SK-N-SH (cell line): ENCODE measurements at regions not wholly inside any gene's neighbourhood (a gene's known extent, or its start where the extent isn't known, plus 50 kb on each side); places are given as distances from the start of the nearest gene placed in this dataset.

Source experiments
- CTCF ChIA-PET: fragments of 300-600, 350-600 bp; formaldehyde crosslinking; extraction: SDS; loops from one replicate; lab custom pipeline; 2021; lab: Yijun Ruan, JAX
- POLR2A ChIA-PET: fragments of 350-600 bp; sonication (Branson Sonifier 250); formaldehyde crosslinking; extraction: SDS; loops from one replicate; lab custom pipeline; 2020; ENCODE audit warnings: antibody characterized with exemption, inconsistent platforms; lab: Yijun Ruan, JAX
- DNase-seq: peaks from one replicate; pipeline ENCODE4 v3.0.0; 2012
- H2AFZ ChIP-seq: fragments of 200-600 bp; sonication (generic); 2 replicates; pipeline ENCODE4 v1.8.1; 2016; ENCODE audit warnings: antibody characterized with exemption, mild to moderate bottlenecking, low read depth
- H3F3A ChIP-seq: fragments of 200-600 bp; sonication (generic); replicated peaks from 2 replicates; pipeline ENCODE3; 2016; ENCODE audit warnings: antibody characterized with exemption, mild to moderate bottlenecking; ENCODE audit not compliant: insufficient read depth
- H3K27ac ChIP-seq, 2 experiments: fragments of 200-500 bp in 1 of 2; fragments of 200-600 bp in 1 of 2; sonication (Bioruptor generic) in 1 of 2; sonication (generic), shearing (Covaris generic) in 1 of 2; 2 replicates each; pipeline versions ENCODE4 v1.5.1 to v1.6.1; 2014 to 2016; ENCODE audit warnings: low read depth in 2 of 2, inconsistent platforms in 1 of 2, low read length in 1 of 2, mild to moderate bottlenecking in 1 of 2, mixed read lengths in 1 of 2
- H3K27me3 ChIP-seq: fragments of 200-600 bp; sonication (generic), shearing (Covaris generic); 2 replicates; pipeline ENCODE4 v1.6.1; 2016; ENCODE audit warnings: mixed run types; ENCODE audit not compliant: insufficient read depth
- H3K36me3 ChIP-seq, 2 experiments: fragments of 200-500 bp in 1 of 2; fragments of 200-600 bp in 1 of 2; sonication (Bioruptor generic) in 1 of 2; sonication (generic) in 1 of 2; replicated peaks in 1 of 2; 2 replicates each; pipeline versions ENCODE3 to v1.5.1; 2014 to 2016; ENCODE audit warnings: low read length in 1 of 2, mild to moderate bottlenecking in 1 of 2; ENCODE audit not compliant: insufficient read depth in 2 of 2, control insufficient read depth in 1 of 2
- H3K4me1 ChIP-seq, 2 experiments: fragments of 200-500 bp in 1 of 2; fragments of 200-600 bp in 1 of 2; sonication (Bioruptor generic) in 1 of 2; sonication (generic), shearing (Covaris generic) in 1 of 2; 2 replicates each; pipeline versions ENCODE4 v1.5.1 to v1.6.1; 2014 to 2016; ENCODE audit warnings: low read depth in 1 of 2, low read length in 1 of 2, mixed run types in 1 of 2; ENCODE audit not compliant: insufficient read depth in 2 of 2, control insufficient read depth in 1 of 2
- H3K4me2 ChIP-seq: fragments of 200-600 bp; sonication (generic), shearing (Covaris generic); 2 replicates; pipeline ENCODE4 v1.6.1; 2017; ENCODE audit warnings: mixed run types
- H3K4me3 ChIP-seq, 2 experiments: fragments of 200-500 bp in 1 of 2; fragments of 200-600 bp in 1 of 2; sonication (Bioruptor generic) in 1 of 2; sonication (generic), shearing (Covaris generic) in 1 of 2; 2 replicates each; pipeline versions ENCODE4 v1.5.1 to v1.8.1; 2014 to 2016; ENCODE audit warnings: low read depth in 2 of 2, inconsistent platforms in 1 of 2, low read length in 1 of 2, mild to moderate bottlenecking in 1 of 2, mixed read lengths in 1 of 2, moderate library complexity in 1 of 2
- H3K79me2 ChIP-seq: fragments of 200-600 bp; sonication (generic); 2 replicates; pipeline ENCODE4 v1.8.1; 2017; ENCODE audit warnings: mild to moderate bottlenecking; ENCODE audit not compliant: insufficient read depth
- H3K9ac ChIP-seq: fragments of 200-600 bp; sonication (generic); 2 replicates; pipeline ENCODE4 v1.6.1; 2017; ENCODE audit warnings: mixed run types
- H3K9me2 ChIP-seq: fragments of 200-600 bp; sonication (generic); 2 replicates; pipeline ENCODE4 v1.6.1; 2017; ENCODE audit warnings: mixed run types
- H3K9me3 ChIP-seq: fragments of 200-600 bp; sonication (generic); 2 replicates; pipeline ENCODE4 v1.6.1; 2017; ENCODE audit warnings: mixed run types, mild to moderate bottlenecking, moderate library complexity
- H4K20me1 ChIP-seq: fragments of 200-600 bp; sonication (generic); 2 replicates; pipeline ENCODE4 v1.6.1; 2017; ENCODE audit warnings: mild to moderate bottlenecking, mixed run types; ENCODE audit not compliant: insufficient read depth
- ELF1 ChIP-seq: IDR thresholded peaks from 2 replicates; pipeline ENCODE4 v1.4.0; 2012
- FOXJ3 ChIP-seq: sonication (generic); formaldehyde crosslinking; IDR thresholded peaks from 2 replicates; pipeline ENCODE4 v1.5.1; 2020; ENCODE audit warnings: mild to moderate bottlenecking, missing genetic modification reagents
- FOXM1 ChIP-seq: IDR thresholded peaks from 2 replicates; pipeline ENCODE4 v1.4.0; 2012; ENCODE audit warnings: low read depth, mild to moderate bottlenecking
- GATA2 ChIP-seq: sonication (generic); formaldehyde crosslinking; IDR thresholded peaks from 2 replicates; pipeline ENCODE4 v1.5.0; 2020; ENCODE audit warnings: mild to moderate bottlenecking, missing genetic modification reagents
- MXI1 ChIP-seq: IDR thresholded peaks from 2 replicates; pipeline ENCODE4 v1.6.1; 2012; ENCODE audit warnings: mild to moderate bottlenecking, low read depth, low read length, improper control_type of control experiment
- NFIC ChIP-seq: IDR thresholded peaks from 2 replicates; pipeline ENCODE4 v1.4.0; 2012; ENCODE audit warnings: borderline replicate concordance
- RXRA ChIP-seq: IDR thresholded peaks from 2 replicates; pipeline ENCODE4 v1.4.0; 2012; ENCODE audit warnings: low read depth, mild to moderate bottlenecking, borderline replicate concordance
- SIN3A ChIP-seq: IDR thresholded peaks from 2 replicates; pipeline ENCODE4 v1.6.1; 2012; ENCODE audit warnings: low read depth, mild to moderate bottlenecking, low read length, moderate library complexity, borderline replicate concordance
- TAF1 ChIP-seq: IDR thresholded peaks from 2 replicates; pipeline ENCODE4 v1.6.1; 2012; ENCODE audit warnings: low read depth, mild to moderate bottlenecking, low read length, moderate library complexity, borderline replicate concordance
- YY1 ChIP-seq: IDR thresholded peaks from 2 replicates; pipeline ENCODE4 v1.4.0; 2012; ENCODE audit warnings: low read depth, mild to moderate bottlenecking
- WGBS: methylation state at CpG from one replicate; pipeline ENCODE4 v1.1.6; 2017; ENCODE audit warnings: low lambda C conversion rate; 5-methylcytosine and 5-hydroxymethylcytosine counted together
- TF ChIP-seq, protein P1 (sequence below): fragments of 150-350 bp; IDR thresholded peaks from 2 replicates; pipeline ENCODE4 v1.6.1; 2016; ENCODE audit warnings: mild to moderate bottlenecking, low read depth, low read length
- TF ChIP-seq, protein P2 (sequence below): IDR thresholded peaks from 2 replicates; pipeline ENCODE4 v1.6.1; 2012; ENCODE audit warnings: mild to moderate bottlenecking, low read depth, low read length, moderate library complexity
- TF ChIP-seq, protein P3 (sequence below): IDR thresholded peaks from 2 replicates; pipeline ENCODE4; 2012

DNA sequence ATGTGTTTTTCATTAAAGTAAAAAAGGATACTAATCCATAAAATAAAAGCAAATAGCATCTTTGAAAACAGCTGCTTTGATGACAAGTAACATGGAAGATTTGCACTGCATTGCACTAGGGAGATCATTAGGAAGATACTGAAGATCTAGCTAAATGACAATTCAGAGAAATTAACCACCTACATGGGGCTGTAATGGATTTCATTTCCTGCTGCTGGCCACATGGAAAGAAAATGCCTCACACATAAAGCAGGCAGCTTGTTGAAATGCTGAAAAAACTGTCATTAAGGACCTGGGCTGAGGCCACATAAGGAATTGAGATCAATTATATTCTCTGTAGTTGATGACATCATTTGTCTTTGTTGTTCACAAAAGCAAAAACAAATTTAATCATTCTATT lies 94.1 kb downstream of the PYDC2 start (continued):
- TF ChIP-seq FOXJ3 (CRISPR knock-in tag) (no peak), GATA2 (CRISPR knock-in tag) (no peak), MXI1 (no peak)

DNA sequence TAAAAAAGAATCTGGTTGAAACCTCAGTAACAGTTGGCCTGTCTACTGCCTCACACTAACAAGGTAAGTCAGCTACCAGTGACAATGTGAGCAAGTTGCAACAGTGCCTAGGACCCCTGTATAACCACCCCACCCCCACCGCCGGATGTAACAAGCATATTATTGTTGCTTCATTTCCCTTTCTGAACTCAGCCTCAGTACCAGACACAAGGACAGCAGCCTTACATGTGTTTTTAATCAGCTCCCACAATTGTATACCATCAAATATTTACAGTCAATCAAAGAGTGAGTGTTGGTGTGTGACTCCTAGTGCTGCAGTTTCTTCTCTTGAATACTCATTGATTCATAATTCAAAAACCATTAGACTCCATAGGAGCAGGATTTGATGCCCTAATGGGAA lies 96.4 kb downstream of the PYDC2 start:
- CTCF ChIA-PET, result no interaction called here

DNA sequence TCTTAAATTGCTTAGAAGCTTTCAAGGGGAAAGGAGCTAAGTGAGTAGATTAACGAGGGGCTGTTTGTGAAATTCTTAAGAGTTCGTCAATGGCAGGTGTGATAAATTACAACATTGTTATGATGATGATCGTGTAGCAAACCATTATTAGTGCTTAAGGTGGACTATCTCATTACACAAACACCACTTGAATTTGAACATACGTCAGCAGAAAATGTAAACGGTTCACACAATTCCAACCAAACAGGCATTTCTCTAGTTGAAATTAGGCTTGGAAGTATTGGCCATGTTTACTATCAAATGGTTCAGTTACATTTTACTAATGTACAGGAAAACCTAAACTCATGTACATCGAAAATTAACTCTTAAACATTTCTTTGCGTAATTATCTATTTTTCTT lies 102.8 kb downstream of the PYDC2 start:
- H3K9me2 ChIP-seq, result no peaks in the 10 kb centered on the region
- H3K36me3 ChIP-seq, result no peaks in the 10 kb centered on the region
- H4K20me1 ChIP-seq, result no peaks in the 10 kb centered on the region
- H3K9ac ChIP-seq, result no peak overlapping the region
- no peak overlapping the region for H3K27ac ChIP-seq
- no peak overlapping the region for H3K4me3 ChIP-seq
- no peaks in the 10 kb centered on the region for H3K27me3 ChIP-seq
- WGBS, result 42% methylated on average over 7 of the region's 7 CpGs
- CTCF ChIA-PET, result no interaction called here
- H2AFZ ChIP-seq, result no peak overlapping the region
- no peaks in the 10 kb centered on the region for H3K4me1 ChIP-seq
- DNase-seq, result no peak
- H3K9me3 ChIP-seq, result no peaks in the 10 kb centered on the region
- H3F3A ChIP-seq, result no peaks in the 10 kb centered on the region
- POLR2A ChIA-PET, result no interaction called here
- H3K79me2 ChIP-seq, result no peaks in the 10 kb centered on the region
- H3K4me2 ChIP-seq, result no peak overlapping the region
- TF ChIP-seq, protein P1, sequence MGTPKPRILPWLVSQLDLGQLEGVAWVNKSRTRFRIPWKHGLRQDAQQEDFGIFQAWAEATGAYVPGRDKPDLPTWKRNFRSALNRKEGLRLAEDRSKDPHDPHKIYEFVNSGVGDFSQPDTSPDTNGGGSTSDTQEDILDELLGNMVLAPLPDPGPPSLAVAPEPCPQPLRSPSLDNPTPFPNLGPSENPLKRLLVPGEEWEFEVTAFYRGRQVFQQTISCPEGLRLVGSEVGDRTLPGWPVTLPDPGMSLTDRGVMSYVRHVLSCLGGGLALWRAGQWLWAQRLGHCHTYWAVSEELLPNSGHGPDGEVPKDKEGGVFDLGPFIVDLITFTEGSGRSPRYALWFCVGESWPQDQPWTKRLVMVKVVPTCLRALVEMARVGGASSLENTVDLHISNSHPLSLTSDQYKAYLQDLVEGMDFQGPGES, result no peak
- TF ChIP-seq, protein P2, sequence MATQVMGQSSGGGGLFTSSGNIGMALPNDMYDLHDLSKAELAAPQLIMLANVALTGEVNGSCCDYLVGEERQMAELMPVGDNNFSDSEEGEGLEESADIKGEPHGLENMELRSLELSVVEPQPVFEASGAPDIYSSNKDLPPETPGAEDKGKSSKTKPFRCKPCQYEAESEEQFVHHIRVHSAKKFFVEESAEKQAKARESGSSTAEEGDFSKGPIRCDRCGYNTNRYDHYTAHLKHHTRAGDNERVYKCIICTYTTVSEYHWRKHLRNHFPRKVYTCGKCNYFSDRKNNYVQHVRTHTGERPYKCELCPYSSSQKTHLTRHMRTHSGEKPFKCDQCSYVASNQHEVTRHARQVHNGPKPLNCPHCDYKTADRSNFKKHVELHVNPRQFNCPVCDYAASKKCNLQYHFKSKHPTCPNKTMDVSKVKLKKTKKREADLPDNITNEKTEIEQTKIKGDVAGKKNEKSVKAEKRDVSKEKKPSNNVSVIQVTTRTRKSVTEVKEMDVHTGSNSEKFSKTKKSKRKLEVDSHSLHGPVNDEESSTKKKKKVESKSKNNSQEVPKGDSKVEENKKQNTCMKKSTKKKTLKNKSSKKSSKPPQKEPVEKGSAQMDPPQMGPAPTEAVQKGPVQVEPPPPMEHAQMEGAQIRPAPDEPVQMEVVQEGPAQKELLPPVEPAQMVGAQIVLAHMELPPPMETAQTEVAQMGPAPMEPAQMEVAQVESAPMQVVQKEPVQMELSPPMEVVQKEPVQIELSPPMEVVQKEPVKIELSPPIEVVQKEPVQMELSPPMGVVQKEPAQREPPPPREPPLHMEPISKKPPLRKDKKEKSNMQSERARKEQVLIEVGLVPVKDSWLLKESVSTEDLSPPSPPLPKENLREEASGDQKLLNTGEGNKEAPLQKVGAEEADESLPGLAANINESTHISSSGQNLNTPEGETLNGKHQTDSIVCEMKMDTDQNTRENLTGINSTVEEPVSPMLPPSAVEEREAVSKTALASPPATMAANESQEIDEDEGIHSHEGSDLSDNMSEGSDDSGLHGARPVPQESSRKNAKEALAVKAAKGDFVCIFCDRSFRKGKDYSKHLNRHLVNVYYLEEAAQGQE, result no peak
- no peak for TF ChIP-seq GATA2 (CRISPR knock-in tag)
- TF ChIP-seq RXRA, result no peak
- no peak for TF ChIP-seq TAF1
- no peak for TF ChIP-seq FOXM1
- no peak for TF ChIP-seq SIN3A
- no peak for TF ChIP-seq YY1
- TF ChIP-seq, protein P3, sequence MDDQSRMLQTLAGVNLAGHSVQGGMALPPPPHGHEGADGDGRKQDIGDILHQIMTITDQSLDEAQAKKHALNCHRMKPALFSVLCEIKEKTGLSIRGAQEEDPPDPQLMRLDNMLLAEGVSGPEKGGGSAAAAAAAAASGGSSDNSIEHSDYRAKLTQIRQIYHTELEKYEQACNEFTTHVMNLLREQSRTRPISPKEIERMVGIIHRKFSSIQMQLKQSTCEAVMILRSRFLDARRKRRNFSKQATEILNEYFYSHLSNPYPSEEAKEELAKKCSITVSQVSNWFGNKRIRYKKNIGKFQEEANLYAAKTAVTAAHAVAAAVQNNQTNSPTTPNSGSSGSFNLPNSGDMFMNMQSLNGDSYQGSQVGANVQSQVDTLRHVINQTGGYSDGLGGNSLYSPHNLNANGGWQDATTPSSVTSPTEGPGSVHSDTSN, result no peak
- no peak for TF ChIP-seq FOXJ3 (CRISPR knock-in tag)
- TF ChIP-seq ELF1, result no peak
- no peak for TF ChIP-seq NFIC

More for the DNA sequence above, 96.4 kb downstream of the PYDC2 start:
- Histone ChIP-seq H3K79me2 (no peaks in the 10 kb centered on the region), H3K27ac (no peak overlapping the region), H3K9me2 (no peaks in the 10 kb centered on the region), H3K4me3 (no peak overlapping the region), H3K9me3 (no peaks in the 10 kb centered on the region), H3K4me2 (no peak overlapping the region), H4K20me1 (no peaks in the 10 kb centered on the region), H3K36me3 (no peaks in the 10 kb centered on the region), H3F3A (no peaks in the 10 kb centered on the region), H2AFZ (no peak overlapping the region), H3K4me1 (no peaks in the 10 kb centered on the region)
- POLR2A ChIA-PET, result no interaction called here
- WGBS, result 73% methylated on average over 2 of the region's 2 CpGs
- no peak for DNase-seq
- TF ChIP-seq ELF1, result no peak
- TF ChIP-seq, protein P2, result peak; percentile 50; the same call in 1 of the 2 replicates
- TF ChIP-seq, all 33 proteins: peak for 1
- H3K27me3 ChIP-seq, result no peaks in the 10 kb centered on the region
- H3K9ac ChIP-seq, result no peak overlapping the region
